PC-3 (cell line): ENCODE measurements at regions not wholly inside any gene's neighbourhood (a gene's known extent, or its start where the extent isn't known, plus 50 kb on each side); places are given as distances from the start of the nearest gene placed in this dataset.

Experiments
- ATAC-seq: fragments of 200-7000 bp; cut with Tn5 transposase; 2 replicates; pipeline ENCODE4 v1.9.1; 2020; ENCODE audit warnings: mild to moderate bottlenecking, moderate library complexity
- BruUV-seq: library from RNA; stranded (reverse); fragments of 400-500 nt; replicated peaks from 2 replicates; lab custom pipeline; 2021; lab: Mats Ljungman, UMichigan
- CTCF ChIA-PET: fragments of 300-600 bp; sonication (Branson Sonifier 250); formaldehyde crosslinking; loops from one replicate; lab custom pipeline; 2022; ENCODE audit warnings: antibody characterized with exemption; lab: Charles Lee
- POLR2A ChIA-PET: fragments of 300-600 bp; sonication (Branson Sonifier 250); formaldehyde crosslinking; loops from one replicate; lab custom pipeline; 2022; ENCODE audit warnings: antibody characterized with exemption; ENCODE audit not compliant: unreplicated experiment; lab: Charles Lee
- DNase-seq: peaks from one replicate; pipeline ENCODE4 v3.0.0-alpha.2; 2015
- H2AFZ ChIP-seq: fragments of 300-600 bp; sonication (generic); 2 replicates; pipeline ENCODE4 v1.6.0; 2016; ENCODE audit warnings: antibody characterized with exemption, low read length
- H3F3A ChIP-seq: fragments of 300-600 bp; sonication (generic); one replicate; pipeline ENCODE4 v1.6.0; 2017; ENCODE audit warnings: antibody characterized with exemption, low read length, control low read depth, mild to moderate bottlenecking; ENCODE audit not compliant: unreplicated experiment
- H3K27ac ChIP-seq: fragments of 300-600 bp; sonication (generic); 2 replicates; pipeline ENCODE4 v1.5.1; 2016; ENCODE audit warnings: mild to moderate bottlenecking, low read length
- H3K27me3 ChIP-seq: fragments of 300-600 bp; sonication (generic); 2 replicates; pipeline ENCODE4 v1.6.1; 2016; ENCODE audit warnings: low read length, mixed read lengths
- H3K36me3 ChIP-seq: fragments of 300-600 bp; sonication (generic); 2 replicates; pipeline ENCODE4 v1.6.1; 2016; ENCODE audit warnings: low read depth, mixed run types, low read length, mixed read lengths
- H3K4me1 ChIP-seq: fragments of 300-600 bp; sonication (generic); 2 replicates; pipeline ENCODE4 v1.5.1; 2016; ENCODE audit warnings: low read length; ENCODE audit not compliant: insufficient read depth
- H3K4me2 ChIP-seq: fragments of 300-600 bp; sonication (generic); 2 replicates; pipeline ENCODE4 v1.6.0; 2016; ENCODE audit warnings: low read length
- H3K4me3 ChIP-seq: fragments of 300-600 bp; sonication (generic); 2 replicates; pipeline ENCODE4 v1.5.1; 2016; ENCODE audit warnings: mild to moderate bottlenecking, low read length, mixed read lengths
- H3K79me2 ChIP-seq: fragments of 300-600 bp; sonication (generic); 2 replicates; pipeline ENCODE4 v1.6.1; 2017; ENCODE audit warnings: low read length, mixed read lengths
- H3K9ac ChIP-seq: fragments of 300-600 bp; sonication (generic); 2 replicates; pipeline ENCODE4 v1.6.0; 2016; ENCODE audit warnings: mild to moderate bottlenecking, low read length
- H3K9me2 ChIP-seq: fragments of 300-600 bp; sonication (generic); replicated peaks from 2 replicates; pipeline ENCODE4 v1.6.1; 2016; ENCODE audit warnings: mixed run types, low read length, mixed read lengths
- H3K9me3 ChIP-seq: fragments of 300-600 bp; sonication (generic); 2 replicates; pipeline ENCODE4 v1.6.1; 2016; ENCODE audit warnings: low read length, mixed read lengths
- H4K20me1 ChIP-seq: fragments of 300-600 bp; sonication (generic); 2 replicates; pipeline ENCODE4 v1.6.1; 2016; ENCODE audit warnings: low read length, mixed read lengths
- EZH2 ChIP-seq: fragments of 300-600 bp; sonication (generic); IDR thresholded peaks from one replicate; pipeline ENCODE4 v1.6.1; 2017; ENCODE audit warnings: antibody characterized with exemption, mild to moderate bottlenecking, low read length; ENCODE audit not compliant: unreplicated experiment
- EZH2phosphoT487 ChIP-seq: fragments of 300-600 bp; sonication (generic); IDR thresholded peaks from 2 replicates; pipeline ENCODE4 v1.6.1; 2018; ENCODE audit warnings: mild to moderate bottlenecking, antibody characterized with exemption, low read length, borderline replicate concordance
- intact Hi-C: fragments of 100-400 bp; cut with micrococcal nuclease; formaldehyde crosslinking; loops from 2 replicates; pipeline ENCODE4 v1.9.0; 2023
- TF ChIP-seq, protein P1 (sequence below): fragments of 300-600 bp; sonication (generic); conservative IDR thresholded peaks from 2 replicates; pipeline ENCODE4 v1.5.1; 2017; ENCODE audit warnings: antibody characterized with exemption, low read depth, mild to moderate bottlenecking, low read length

DNA sequence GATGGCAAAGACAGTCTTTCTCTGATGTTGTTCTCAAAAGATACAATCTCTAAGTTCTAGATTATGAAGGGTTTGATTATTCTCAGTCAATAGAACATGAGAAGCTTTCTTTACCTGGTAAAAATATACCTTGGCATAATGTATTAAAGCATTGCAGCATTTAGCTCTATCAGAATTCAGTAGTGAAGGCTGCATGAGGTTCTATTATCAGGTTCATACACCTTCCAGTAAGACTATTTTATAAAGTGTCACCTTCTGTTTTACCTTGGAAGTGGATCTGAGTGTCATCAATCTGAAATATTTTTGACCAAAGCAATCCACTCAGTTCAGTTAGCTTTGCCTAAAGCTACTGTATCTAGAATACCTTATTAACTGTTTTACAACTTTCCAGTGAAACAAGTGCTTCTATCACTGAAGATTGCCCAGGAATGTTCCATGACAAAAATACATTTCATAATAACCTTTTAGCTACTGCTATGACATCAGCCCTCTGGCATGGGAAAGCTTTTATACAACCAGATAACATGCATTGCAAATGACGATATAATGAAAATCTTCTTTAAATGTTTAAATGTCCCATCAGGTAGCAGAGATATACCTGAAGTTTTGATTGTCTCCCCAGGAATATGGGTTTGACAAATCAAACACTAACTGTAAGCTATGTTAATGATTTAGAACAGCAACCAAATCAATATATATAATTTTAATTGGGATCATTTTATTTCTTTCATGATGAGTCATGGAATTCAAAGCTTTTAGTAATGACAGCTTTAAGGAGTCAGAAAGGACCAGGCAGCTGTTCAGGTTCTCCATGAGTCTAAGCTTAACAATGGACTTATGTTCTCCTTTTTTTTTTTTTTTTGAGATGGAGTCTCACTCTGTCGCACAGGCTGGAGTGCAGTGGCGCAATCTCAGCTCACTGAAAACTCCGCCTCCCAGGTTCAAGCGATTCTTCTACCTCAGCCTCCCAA, 72.2 kb downstream of the UFM1 start:
- CTCF ChIA-PET: no interaction called here
- H3K9me3 ChIP-seq: no peaks in the 10 kb centered on the region

DNA sequence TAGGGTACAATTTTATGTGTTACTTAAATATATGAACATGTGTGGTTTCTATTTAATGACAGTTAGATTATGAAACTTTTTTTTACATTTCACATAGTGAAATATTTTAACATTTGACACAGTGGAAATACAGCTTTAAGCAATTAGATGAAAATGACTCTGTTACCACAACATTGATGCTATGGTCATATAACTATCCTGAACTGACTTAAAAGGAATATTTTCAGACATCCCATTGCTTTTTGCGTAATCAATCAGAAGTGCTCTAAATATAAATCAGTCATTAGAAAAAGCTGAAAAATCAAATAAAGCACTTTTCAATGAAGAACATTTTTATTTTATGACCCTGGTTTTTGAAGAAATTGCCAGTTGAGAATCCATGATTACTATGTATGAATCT, 80.3 kb downstream of the UFM1 start:
- Histone ChIP-seq H3K9me2 (no peaks in the 10 kb centered on the region), H3K9ac (no peak overlapping the region), H3K9me3 (no peaks in the 10 kb centered on the region), H3K36me3 (no peaks in the 10 kb centered on the region), H3F3A (no peaks in the 10 kb centered on the region), H3K4me2 (no peak overlapping the region), H3K27ac (no peak overlapping the region), H2AFZ (no peak overlapping the region), H3K4me3 (no peak overlapping the region), H3K79me2 (no peaks in the 10 kb centered on the region), H4K20me1 (no peaks in the 10 kb centered on the region), H3K4me1 (no peaks in the 10 kb centered on the region), H3K27me3 (peaks cover 15% of the 10 kb centered on the region)
- TF ChIP-seq, protein P1, sequence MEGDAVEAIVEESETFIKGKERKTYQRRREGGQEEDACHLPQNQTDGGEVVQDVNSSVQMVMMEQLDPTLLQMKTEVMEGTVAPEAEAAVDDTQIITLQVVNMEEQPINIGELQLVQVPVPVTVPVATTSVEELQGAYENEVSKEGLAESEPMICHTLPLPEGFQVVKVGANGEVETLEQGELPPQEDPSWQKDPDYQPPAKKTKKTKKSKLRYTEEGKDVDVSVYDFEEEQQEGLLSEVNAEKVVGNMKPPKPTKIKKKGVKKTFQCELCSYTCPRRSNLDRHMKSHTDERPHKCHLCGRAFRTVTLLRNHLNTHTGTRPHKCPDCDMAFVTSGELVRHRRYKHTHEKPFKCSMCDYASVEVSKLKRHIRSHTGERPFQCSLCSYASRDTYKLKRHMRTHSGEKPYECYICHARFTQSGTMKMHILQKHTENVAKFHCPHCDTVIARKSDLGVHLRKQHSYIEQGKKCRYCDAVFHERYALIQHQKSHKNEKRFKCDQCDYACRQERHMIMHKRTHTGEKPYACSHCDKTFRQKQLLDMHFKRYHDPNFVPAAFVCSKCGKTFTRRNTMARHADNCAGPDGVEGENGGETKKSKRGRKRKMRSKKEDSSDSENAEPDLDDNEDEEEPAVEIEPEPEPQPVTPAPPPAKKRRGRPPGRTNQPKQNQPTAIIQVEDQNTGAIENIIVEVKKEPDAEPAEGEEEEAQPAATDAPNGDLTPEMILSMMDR: no peak
- TF ChIP-seq EZH2: no peak
- TF ChIP-seq EZH2phosphoT487: no peak
- no peak for ATAC-seq
- intact Hi-C loops: no loop called here
- POLR2A ChIA-PET: no interaction called here
- BruUV-seq: no TSS peak
- CTCF ChIA-PET: no interaction called here
- no peak for DNase-seq

More for the DNA sequence above, 72.2 kb downstream of the UFM1 start:
- Histone ChIP-seq H3K27me3 (no peaks in the 10 kb centered on the region), H3K36me3 (no peaks in the 10 kb centered on the region), H2AFZ (no peak overlapping the region), H3K9me2 (no peaks in the 10 kb centered on the region), H4K20me1 (no peaks in the 10 kb centered on the region), H3K9ac (no peak overlapping the region), H3K4me3 (no peak overlapping the region), H3K4me1 (peaks cover 13% of the 10 kb centered on the region), H3K27ac (no peak overlapping the region), H3F3A (no peaks in the 10 kb centered on the region), H3K4me2 (no peak overlapping the region), H3K79me2 (no peaks in the 10 kb centered on the region)
- BruUV-seq: no TSS peak
- POLR2A ChIA-PET: no interaction called here
- ATAC-seq (no peak), DNase-seq (no peak)
- TF ChIP-seq EZH2 (no peak), EZH2phosphoT487 (no peak)
- TF ChIP-seq, protein P1: no peak
- intact Hi-C loops: no loop called here

DNA sequence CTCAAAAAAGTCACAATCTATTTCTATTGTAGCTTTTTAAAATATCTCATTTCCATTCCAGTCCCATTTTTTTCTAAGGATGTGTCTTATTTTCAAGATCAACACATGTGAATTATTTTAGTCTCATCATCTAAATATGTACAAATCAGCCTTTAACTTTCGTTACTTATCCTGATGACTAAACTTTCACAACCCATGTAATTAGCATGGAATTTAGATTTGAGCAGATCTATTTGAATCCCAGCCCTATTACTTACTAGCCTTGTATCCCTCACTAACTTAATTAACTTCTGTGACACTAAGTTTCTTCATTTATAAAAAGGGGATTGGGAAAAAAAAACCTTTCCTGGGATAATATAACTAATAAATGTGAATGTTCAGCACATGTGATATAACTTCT, 81.1 kb downstream of the UFM1 start:
- CTCF ChIA-PET: no interaction called here
- no peaks in the 10 kb centered on the region for H3K79me2 ChIP-seq

More for the DNA sequence above, 81.1 kb downstream of the UFM1 start:
- H2AFZ ChIP-seq: no peak overlapping the region
- H4K20me1 ChIP-seq: no peaks in the 10 kb centered on the region
- H3K36me3 ChIP-seq: no peaks in the 10 kb centered on the region
- BruUV-seq: no TSS peak
- TF ChIP-seq, protein P1: no peak
- TF ChIP-seq EZH2phosphoT487: no peak
- TF ChIP-seq EZH2: no peak
- no peak overlapping the region for H3K4me2 ChIP-seq
- H3K4me1 ChIP-seq: no peaks in the 10 kb centered on the region
- ATAC-seq (no peak), DNase-seq (no peak)
- H3K4me3 ChIP-seq: no peak overlapping the region
- H3K9me3 ChIP-seq: no peaks in the 10 kb centered on the region
- H3K9ac ChIP-seq: no peak overlapping the region
- H3K27me3 ChIP-seq: peaks cover 15% of the 10 kb centered on the region
- POLR2A ChIA-PET: no interaction called here
- intact Hi-C loops: no loop called here
- no peak overlapping the region for H3K27ac ChIP-seq
- no peaks in the 10 kb centered on the region for H3F3A ChIP-seq
- no peaks in the 10 kb centered on the region for H3K9me2 ChIP-seq
